ENCODE measurements at regions not wholly inside any gene's neighbourhood (a gene's known extent, or its start where the extent isn't known, plus 50 kb on each side); places are given as distances from the start of the nearest gene placed in this dataset.

GRCh38 chr2:204207866-204208265, 271.3 kb downstream of the ICOS start:
- peaks cover 0 to 32% (median 19%) of the 10 kb centered on the region in 5 donors for H3K27me3 Mint-ChIP-seq
- no peak for DNase-seq
- H3K27ac Mint-ChIP-seq, result no peak overlapping the region
- peaks cover 0 to 11% (median 8%) of the 10 kb centered on the region in 7 donors for H3K4me1 Mint-ChIP-seq
- no peaks in the 10 kb centered on the region for H3K27me3 ChIP-seq (ENCODE audit: control insufficient read depth in 2 of 2, insufficient read depth in 2 of 2, low read length in 2 of 2)
- H3K27ac ChIP-seq (ENCODE audit: low read depth, low read length), result no peak overlapping the region
- no peak overlapping the region for H3K4me3 Mint-ChIP-seq
- peaks cover 0 to 3% (median 0%) of the 10 kb centered on the region in 11 donors for H3K9me3 Mint-ChIP-seq
- no peak for ATAC-seq
- H3K4me1 ChIP-seq (ENCODE audit: control insufficient read depth in 2 of 2, insufficient read depth in 2 of 2, low read length in 2 of 2), result no peaks in the 10 kb centered on the region
- H3K9me3 ChIP-seq (ENCODE audit: control insufficient read depth in 2 of 3, low read length in 3 of 3), result no peaks in the 10 kb centered on the region
- no peaks in the 10 kb centered on the region for H3K36me3 ChIP-seq (ENCODE audit: control insufficient read depth in 2 of 3, insufficient read depth in 3 of 3, low read length in 3 of 3)
- ChIA-PET POLR2A (no interaction called here), CTCF (no interaction called here)
- H3K4me3 ChIP-seq (ENCODE audit: low read length), result no peak overlapping the region
- H3K36me3 Mint-ChIP-seq, result peaks cover 0 to 6% (median 0%) of the 10 kb centered on the region in 5 donors
- intact Hi-C loops (cut with micrococcal nuclease), result no loop called here

GRCh38 chr2:204213588-204213987, 277.0 kb downstream of the ICOS start:
- Histone ChIP-seq H3K4me1 (ENCODE audit: control insufficient read depth in 2 of 2, insufficient read depth in 2 of 2, low read length in 2 of 2) (no peaks in the 10 kb centered on the region), H3K27me3 (ENCODE audit: control insufficient read depth in 2 of 2, insufficient read depth in 2 of 2, low read length in 2 of 2) (no peaks in the 10 kb centered on the region), H3K9me3 (ENCODE audit: control insufficient read depth in 2 of 3, low read length in 3 of 3) (no peaks in the 10 kb centered on the region), H3K27ac (ENCODE audit: low read depth, low read length) (no peak overlapping the region), H3K4me3 (ENCODE audit: low read length) (no peak overlapping the region), H3K36me3 (ENCODE audit: control insufficient read depth in 2 of 3, insufficient read depth in 3 of 3, low read length in 3 of 3) (no peaks in the 10 kb centered on the region)
- Mint-ChIP-seq H3K4me1 (no peaks in the 10 kb centered on the region), H3K9me3 (peaks cover 0 to 20% (median 8%) of the 10 kb centered on the region in 11 donors), H3K27ac (no peak overlapping the region), H3K27me3 (peaks cover 0 to 21% (median 7%) of the 10 kb centered on the region in 5 donors), H3K4me3 (no peak overlapping the region), H3K36me3 (peaks cover 0 to 4% (median 0%) of the 10 kb centered on the region in 5 donors)
- ChIA-PET CTCF (no interaction called here), POLR2A (no interaction called here)
- no peak for DNase-seq
- ATAC-seq, result no peak
- intact Hi-C loops (cut with micrococcal nuclease), result no loop called here

DNA sequence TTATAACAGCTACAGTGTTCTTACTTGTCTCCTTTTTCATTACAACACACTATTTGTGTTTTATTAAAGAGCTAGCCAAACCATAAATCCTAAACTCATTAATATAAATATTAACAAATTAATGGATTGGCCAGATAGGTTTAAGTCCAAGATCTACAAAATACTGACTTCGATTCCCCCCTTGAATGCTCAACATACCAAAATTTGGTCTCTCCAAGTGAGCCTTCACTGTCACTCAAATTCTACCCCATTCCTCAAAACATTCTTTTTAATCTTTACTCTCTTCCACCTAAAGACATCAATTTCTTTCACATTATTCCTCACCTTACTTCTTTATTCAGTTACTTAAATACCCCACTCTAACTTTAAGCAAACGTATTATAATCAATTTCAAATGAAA, 281.5 kb downstream of the ICOS start:
- Histone ChIP-seq H3K4me3 (ENCODE audit: low read length) (no peak overlapping the region), H3K27me3 (ENCODE audit: control insufficient read depth in 2 of 2, insufficient read depth in 2 of 2, low read length in 2 of 2) (no peaks in the 10 kb centered on the region), H3K27ac (ENCODE audit: low read depth, low read length) (no peak overlapping the region), H3K4me1 (ENCODE audit: control insufficient read depth in 2 of 2, insufficient read depth in 2 of 2, low read length in 2 of 2) (no peaks in the 10 kb centered on the region), H3K36me3 (ENCODE audit: control insufficient read depth in 2 of 3, insufficient read depth in 3 of 3, low read length in 3 of 3) (no peaks in the 10 kb centered on the region), H3K9me3 (ENCODE audit: control insufficient read depth in 2 of 3, low read length in 3 of 3) (no peaks in the 10 kb centered on the region)
- Mint-ChIP-seq H3K9me3 (peaks cover 0 to 20% (median 8%) of the 10 kb centered on the region in 11 donors), H3K4me3 (no peak overlapping the region), H3K36me3 (peaks cover 0 to 4% (median 0%) of the 10 kb centered on the region in 5 donors), H3K4me1 (no peaks in the 10 kb centered on the region), H3K27ac (no peak overlapping the region), H3K27me3 (peaks cover 0 to 20% (median 8%) of the 10 kb centered on the region in 5 donors)
- POLR2A ChIA-PET, result no interaction called here
- DNase-seq (no peak), ATAC-seq (no peak)
- intact Hi-C loops (cut with micrococcal nuclease), result no loop called here
- CTCF ChIA-PET, result no interaction called here

DNA sequence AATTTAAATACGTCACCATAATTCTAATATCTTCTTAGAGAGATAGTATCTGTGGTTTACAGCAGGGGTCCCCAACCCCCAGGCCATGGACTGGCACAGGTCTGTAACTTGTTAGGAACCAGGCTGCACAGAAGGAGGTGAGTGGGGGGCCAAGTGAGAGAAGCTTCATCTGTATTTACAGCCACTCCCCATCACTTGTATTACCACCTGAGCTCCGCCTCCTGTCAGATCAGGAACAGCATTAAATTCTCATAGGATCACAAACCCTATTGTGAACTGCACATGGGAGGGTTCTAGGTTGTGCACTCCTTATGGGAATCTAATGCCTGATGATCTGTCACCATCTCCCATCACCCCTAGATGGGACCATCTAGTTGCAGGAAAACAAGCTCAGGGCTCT, 282.6 kb downstream of the ICOS start:
- intact Hi-C loops (cut with micrococcal nuclease), result no loop called here
- peaks cover 0 to 16% (median 8%) of the 10 kb centered on the region in 5 donors for H3K27me3 Mint-ChIP-seq
- H3K27ac Mint-ChIP-seq, result no peak overlapping the region
- ChIA-PET POLR2A (no interaction called here), CTCF (no interaction called here)
- no peaks in the 10 kb centered on the region for H3K4me1 Mint-ChIP-seq
- peaks cover 0 to 4% (median 0%) of the 10 kb centered on the region in 5 donors for H3K36me3 Mint-ChIP-seq
- H3K36me3 ChIP-seq (ENCODE audit: control insufficient read depth in 2 of 3, insufficient read depth in 3 of 3, low read length in 3 of 3), result no peaks in the 10 kb centered on the region
- ATAC-seq (no peak), DNase-seq (no peak)
- H3K9me3 Mint-ChIP-seq, result peaks cover 0 to 20% (median 7%) of the 10 kb centered on the region in 11 donors
- H3K4me3 ChIP-seq (ENCODE audit: low read length), result no peak overlapping the region
- H3K27ac ChIP-seq (ENCODE audit: low read depth, low read length), result no peak overlapping the region
- H3K4me3 Mint-ChIP-seq, result no peak overlapping the region
- no peaks in the 10 kb centered on the region for H3K4me1 ChIP-seq (ENCODE audit: control insufficient read depth in 2 of 2, insufficient read depth in 2 of 2, low read length in 2 of 2)
- no peaks in the 10 kb centered on the region for H3K27me3 ChIP-seq (ENCODE audit: control insufficient read depth in 2 of 2, insufficient read depth in 2 of 2, low read length in 2 of 2)
- H3K9me3 ChIP-seq (ENCODE audit: control insufficient read depth in 2 of 3, low read length in 3 of 3), result no peaks in the 10 kb centered on the region

DNA sequence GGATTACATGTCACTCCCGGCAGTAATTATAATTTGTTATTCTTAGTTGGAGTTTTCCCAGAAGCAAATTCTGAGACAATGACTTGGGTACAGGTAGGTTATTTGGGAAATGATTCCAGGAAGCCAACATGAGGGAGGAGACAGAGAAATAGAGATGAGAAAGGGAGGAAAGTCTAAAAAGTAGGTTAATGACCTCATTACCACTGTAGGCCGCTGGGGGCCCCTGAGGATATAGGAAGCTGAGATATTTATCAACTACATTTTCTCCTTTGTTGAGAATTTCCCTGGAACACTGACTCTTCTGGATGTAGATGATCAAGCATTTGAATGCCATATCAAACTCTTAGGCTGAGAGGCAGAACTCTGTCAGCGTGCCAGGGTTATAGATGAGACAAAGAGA, 284.3 kb downstream of the ICOS start:
- no peak overlapping the region for H3K27ac Mint-ChIP-seq
- Histone ChIP-seq H3K4me1 (ENCODE audit: control insufficient read depth in 2 of 2, insufficient read depth in 2 of 2, low read length in 2 of 2) (no peaks in the 10 kb centered on the region), H3K4me3 (ENCODE audit: low read length) (no peak overlapping the region), H3K27me3 (ENCODE audit: control insufficient read depth in 2 of 2, insufficient read depth in 2 of 2, low read length in 2 of 2) (no peaks in the 10 kb centered on the region), H3K36me3 (ENCODE audit: control insufficient read depth in 2 of 3, insufficient read depth in 3 of 3, low read length in 3 of 3) (no peaks in the 10 kb centered on the region), H3K9me3 (ENCODE audit: control insufficient read depth in 2 of 3, low read length in 3 of 3) (no peaks in the 10 kb centered on the region), H3K27ac (ENCODE audit: low read depth, low read length) (no peak overlapping the region)
- ChIA-PET POLR2A (no interaction called here), CTCF (no interaction called here)
- ATAC-seq (no peak), DNase-seq (no peak)
- peaks cover 0 to 9% (median 2%) of the 10 kb centered on the region in 11 donors for H3K9me3 Mint-ChIP-seq
- H3K4me3 Mint-ChIP-seq, result no peak overlapping the region
- peaks cover 0 to 12% (median 7%) of the 10 kb centered on the region in 5 donors for H3K27me3 Mint-ChIP-seq
- intact Hi-C loops (cut with micrococcal nuclease), result no loop called here
- no peaks in the 10 kb centered on the region for H3K4me1 Mint-ChIP-seq
- H3K36me3 Mint-ChIP-seq, result peaks cover 0 to 1% (median 0%) of the 10 kb centered on the region in 5 donors

GRCh38 chr2:204223046-204223445, 286.5 kb downstream of the ICOS start:
- no peaks in the 10 kb centered on the region for H3K4me1 Mint-ChIP-seq
- CTCF ChIA-PET, result interaction anchor here (1.3 kb wide), 1 partner anchor 77 kb away, joined by 5 read pairs; no protein-coding TSS in a partner anchor
- intact Hi-C loops (cut with micrococcal nuclease), result no loop called here

DNA sequence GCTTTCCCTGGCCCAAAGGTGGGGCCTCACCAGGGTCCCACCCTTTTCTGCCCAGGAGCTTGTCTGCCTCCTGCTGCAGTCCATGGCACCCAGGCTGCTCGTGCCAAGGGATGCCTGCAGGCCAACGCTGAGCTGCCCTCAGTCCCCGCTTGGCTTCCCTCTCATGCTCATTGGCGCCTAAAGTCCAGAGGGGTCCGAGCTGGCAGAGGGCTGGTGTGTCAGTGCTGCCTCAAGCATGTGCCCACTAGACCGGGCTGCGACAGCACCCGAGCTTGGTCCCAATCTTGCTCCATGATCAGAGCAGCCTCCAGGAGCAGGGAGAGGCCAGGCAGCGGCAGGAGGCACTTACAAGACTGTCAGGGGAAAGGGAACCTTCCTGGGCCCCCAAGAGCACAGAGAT, 287.0 kb downstream of the ICOS start:
- Mint-ChIP-seq H3K36me3 (no peaks in the 10 kb centered on the region), H3K4me1 (no peaks in the 10 kb centered on the region), H3K27me3 (peaks cover 0 to 24% (median 16%) of the 10 kb centered on the region in 5 donors), H3K27ac (no peak overlapping the region), H3K4me3 (no peak overlapping the region), H3K9me3 (no peaks in the 10 kb centered on the region)
- POLR2A ChIA-PET, result no interaction called here
- DNase-seq, result no peak
- no peaks in the 10 kb centered on the region for H3K4me1 ChIP-seq (ENCODE audit: control insufficient read depth in 2 of 2, insufficient read depth in 2 of 2, low read length in 2 of 2)
- CTCF ChIA-PET, result interaction anchor here (1.3 kb wide), 1 partner anchor 78 kb away, joined by 5 read pairs; no protein-coding TSS in a partner anchor
- H3K9me3 ChIP-seq (ENCODE audit: control insufficient read depth in 2 of 3, low read length in 3 of 3), result no peaks in the 10 kb centered on the region
- no peak overlapping the region for H3K27ac ChIP-seq (ENCODE audit: low read depth, low read length)
- no peak overlapping the region for H3K4me3 ChIP-seq (ENCODE audit: low read length)
- ATAC-seq, result no peak
- intact Hi-C loops (cut with micrococcal nuclease), result no loop called here
- no peaks in the 10 kb centered on the region for H3K27me3 ChIP-seq (ENCODE audit: control insufficient read depth in 2 of 2, insufficient read depth in 2 of 2, low read length in 2 of 2)
- no peaks in the 10 kb centered on the region for H3K36me3 ChIP-seq (ENCODE audit: control insufficient read depth in 2 of 3, insufficient read depth in 3 of 3, low read length in 3 of 3)

More at GRCh38 chr2:204223046-204223445, 286.5 kb downstream of the ICOS start:
- no peak overlapping the region for H3K4me3 Mint-ChIP-seq
- DNase-seq, result no peak
- Histone ChIP-seq H3K36me3 (ENCODE audit: control insufficient read depth in 2 of 3, insufficient read depth in 3 of 3, low read length in 3 of 3) (no peaks in the 10 kb centered on the region), H3K4me3 (ENCODE audit: low read length) (no peak overlapping the region), H3K27ac (ENCODE audit: low read depth, low read length) (no peak overlapping the region), H3K27me3 (ENCODE audit: control insufficient read depth in 2 of 2, insufficient read depth in 2 of 2, low read length in 2 of 2) (no peaks in the 10 kb centered on the region), H3K4me1 (ENCODE audit: control insufficient read depth in 2 of 2, insufficient read depth in 2 of 2, low read length in 2 of 2) (no peaks in the 10 kb centered on the region), H3K9me3 (ENCODE audit: control insufficient read depth in 2 of 3, low read length in 3 of 3) (no peaks in the 10 kb centered on the region)
- ATAC-seq, result no peak
- H3K9me3 Mint-ChIP-seq, result peaks cover 0 to 4% (median 0%) of the 10 kb centered on the region in 11 donors
- no peak overlapping the region for H3K27ac Mint-ChIP-seq
- POLR2A ChIA-PET, result no interaction called here
- H3K36me3 Mint-ChIP-seq, result no peaks in the 10 kb centered on the region
- H3K27me3 Mint-ChIP-seq, result peaks cover 0 to 22% (median 15%) of the 10 kb centered on the region in 5 donors
